GM12872 (cell line): ENCODE measurements at regions not wholly inside any gene's neighbourhood (a gene's known extent, or its start where the extent isn't known, plus 50 kb on each side); places are given as distances from the start of the nearest gene placed in this dataset.

Experiments
- TF ChIP-seq, protein P1 (sequence below): IDR thresholded peaks from 3 replicates; pipeline ENCODE4 v1.5.1; 2011; ENCODE audit warnings: low read depth, mild to moderate bottlenecking, low read length, moderate library complexity; ENCODE audit not compliant: insufficient read depth

DNA sequence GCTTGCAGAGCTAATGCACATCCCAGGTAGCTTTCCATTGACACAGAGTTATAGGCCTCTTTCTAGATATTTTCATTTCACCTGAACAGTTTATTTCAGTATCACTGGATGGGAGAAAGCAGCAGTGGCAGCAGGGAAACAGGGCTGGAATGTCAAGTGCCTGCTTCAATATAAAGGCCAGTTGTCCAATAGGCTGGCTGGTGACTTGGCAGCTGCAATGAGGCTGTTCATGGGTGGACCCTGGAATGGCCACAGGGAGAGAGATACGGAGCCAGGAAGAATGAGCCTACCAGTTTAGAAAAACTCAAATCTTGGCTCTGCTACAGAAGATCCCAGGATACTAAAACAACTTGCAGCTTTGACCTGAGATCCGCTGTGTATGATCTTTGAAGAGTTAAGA lies 185.0 kb downstream of the BCL11A start:
- TF ChIP-seq, protein P1, sequence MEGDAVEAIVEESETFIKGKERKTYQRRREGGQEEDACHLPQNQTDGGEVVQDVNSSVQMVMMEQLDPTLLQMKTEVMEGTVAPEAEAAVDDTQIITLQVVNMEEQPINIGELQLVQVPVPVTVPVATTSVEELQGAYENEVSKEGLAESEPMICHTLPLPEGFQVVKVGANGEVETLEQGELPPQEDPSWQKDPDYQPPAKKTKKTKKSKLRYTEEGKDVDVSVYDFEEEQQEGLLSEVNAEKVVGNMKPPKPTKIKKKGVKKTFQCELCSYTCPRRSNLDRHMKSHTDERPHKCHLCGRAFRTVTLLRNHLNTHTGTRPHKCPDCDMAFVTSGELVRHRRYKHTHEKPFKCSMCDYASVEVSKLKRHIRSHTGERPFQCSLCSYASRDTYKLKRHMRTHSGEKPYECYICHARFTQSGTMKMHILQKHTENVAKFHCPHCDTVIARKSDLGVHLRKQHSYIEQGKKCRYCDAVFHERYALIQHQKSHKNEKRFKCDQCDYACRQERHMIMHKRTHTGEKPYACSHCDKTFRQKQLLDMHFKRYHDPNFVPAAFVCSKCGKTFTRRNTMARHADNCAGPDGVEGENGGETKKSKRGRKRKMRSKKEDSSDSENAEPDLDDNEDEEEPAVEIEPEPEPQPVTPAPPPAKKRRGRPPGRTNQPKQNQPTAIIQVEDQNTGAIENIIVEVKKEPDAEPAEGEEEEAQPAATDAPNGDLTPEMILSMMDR: no peak

DNA sequence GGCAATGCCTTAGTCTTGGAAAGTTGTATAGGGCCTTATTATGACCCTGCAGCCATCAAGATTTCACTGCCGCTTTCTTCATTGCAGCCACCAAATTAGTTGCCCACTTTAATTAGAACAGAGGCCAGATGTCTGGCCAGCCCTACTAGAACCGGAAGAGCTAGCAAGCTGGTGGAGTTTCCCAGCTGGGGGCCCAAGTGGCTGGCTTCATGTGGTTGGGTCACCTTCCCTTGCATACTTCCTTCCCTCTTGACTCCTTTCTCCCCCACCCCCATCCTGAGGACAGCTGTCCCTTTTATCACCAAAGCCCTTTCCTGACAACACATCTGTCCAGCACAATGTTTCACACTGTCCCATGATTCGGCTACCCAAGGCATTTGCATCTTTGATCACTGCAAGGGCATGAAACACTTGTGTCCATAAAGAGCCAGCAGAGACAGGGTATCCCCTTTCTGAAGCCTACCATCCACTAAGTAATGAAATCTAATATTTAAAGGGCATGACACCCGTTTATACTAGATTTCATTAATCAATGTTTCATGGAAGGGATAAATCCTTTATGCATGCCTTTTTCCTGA lies 187.2 kb downstream of the BCL11A start:
- TF ChIP-seq, protein P1: no peak

DNA sequence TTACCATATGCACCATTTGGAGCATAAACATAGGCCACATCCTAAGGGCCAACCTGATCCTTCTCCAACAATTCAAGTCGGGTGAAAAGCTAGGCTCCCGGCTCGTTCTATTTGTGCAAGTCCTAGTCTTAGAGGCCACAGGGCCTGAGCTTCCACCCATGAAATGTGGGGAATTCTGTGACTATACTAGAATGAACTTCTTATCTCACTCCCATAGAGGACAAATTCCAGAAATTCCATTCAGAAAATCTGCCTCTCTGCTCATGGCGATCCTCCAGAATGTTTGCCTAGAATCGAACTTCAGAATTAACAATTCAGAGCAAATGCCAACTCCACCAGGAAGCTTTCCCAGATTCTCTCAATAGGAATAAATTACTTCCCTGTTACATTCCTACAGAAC lies 187.9 kb downstream of the BCL11A start:
- TF ChIP-seq, protein P1: no peak

DNA sequence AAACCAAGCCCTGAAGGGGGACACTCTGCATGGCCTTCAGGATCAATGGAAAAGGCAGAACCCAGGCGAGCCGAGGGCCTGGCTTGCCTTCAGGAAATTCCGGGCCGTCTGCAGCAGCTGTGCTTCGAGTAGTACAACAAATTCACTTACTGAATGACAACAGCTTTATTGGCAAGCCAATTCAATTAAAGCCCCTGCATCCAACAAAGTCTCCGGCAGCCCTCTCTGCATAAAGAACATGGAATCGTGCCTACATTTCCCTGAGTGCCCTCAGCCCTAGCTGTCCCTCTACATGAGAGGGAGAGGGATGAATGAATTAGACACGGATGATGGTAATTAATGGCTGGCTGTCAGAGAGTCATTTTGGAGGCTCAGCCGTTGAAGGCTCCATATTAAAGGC lies 189.0 kb downstream of the BCL11A start:
- TF ChIP-seq, protein P1: no peak

DNA sequence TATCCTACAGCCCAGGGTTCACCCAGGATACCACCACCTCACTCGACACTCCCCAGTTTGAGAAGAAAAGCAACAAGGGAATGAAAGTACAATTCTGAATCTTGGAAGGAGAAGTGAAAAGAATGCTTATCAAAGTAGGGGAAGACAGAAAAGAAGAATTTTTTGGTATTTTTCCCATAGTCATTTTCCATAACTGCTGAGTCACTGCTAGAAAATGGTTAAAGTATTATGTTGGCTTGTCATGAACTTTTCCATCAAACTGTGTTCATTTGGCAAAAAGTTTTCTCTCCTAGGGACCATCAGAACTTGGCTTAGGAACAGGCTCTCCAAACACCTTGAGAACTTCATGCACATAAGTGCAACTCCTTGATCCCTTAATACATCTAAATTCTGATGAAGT lies 192.0 kb downstream of the BCL11A start:
- TF ChIP-seq, protein P1: no peak

DNA sequence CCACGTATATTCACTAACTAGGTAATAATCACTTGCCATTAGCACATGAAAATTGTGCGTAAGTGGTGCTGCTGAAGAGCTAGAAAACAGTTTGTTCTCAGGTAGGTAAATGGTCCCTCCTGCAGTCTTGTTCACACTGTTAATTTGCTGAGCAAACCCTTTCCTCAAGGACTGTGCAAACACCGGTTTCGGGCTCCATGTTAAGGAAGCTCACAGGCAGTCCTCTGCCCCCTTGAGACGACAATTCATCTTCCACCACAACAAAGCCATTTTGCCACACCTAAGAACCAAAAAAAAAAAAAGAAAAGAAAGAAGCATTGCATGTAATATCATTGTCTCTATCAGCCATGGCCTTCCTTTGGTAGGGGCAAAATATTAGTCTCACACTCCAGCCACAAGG lies 193.9 kb downstream of the BCL11A start:
- TF ChIP-seq, protein P1: no peak

DNA sequence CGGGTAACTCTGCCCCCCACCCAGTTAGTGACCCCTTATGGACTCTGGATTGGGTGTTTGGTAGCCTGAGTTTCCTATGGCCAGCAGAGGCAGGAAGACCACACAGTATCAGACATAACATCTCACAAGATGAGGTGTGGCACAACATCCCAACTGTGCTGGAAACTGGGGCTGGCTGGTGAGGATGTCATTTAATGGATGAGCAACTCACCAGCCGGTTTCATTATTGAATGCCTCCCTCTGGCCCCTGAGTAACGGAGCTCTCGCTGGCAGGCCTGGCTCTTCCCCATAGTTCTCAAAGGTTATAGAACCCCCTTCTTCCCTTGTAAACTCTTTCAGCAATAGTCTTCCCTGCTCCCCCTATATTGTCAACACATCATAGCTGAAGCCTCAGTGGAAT lies 195.0 kb downstream of the BCL11A start:
- TF ChIP-seq, protein P1: no peak
